Subcutaneous abdominal adipose tissue (tissue), 5 donors: ENCODE measurements at regions not wholly inside any gene's neighbourhood (a gene's known extent, or its start where the extent isn't known, plus 50 kb on each side); places are given as distances from the start of the nearest gene placed in this dataset.

Source experiments
- H3K27ac ChIP-seq: one replicate; pipeline ENCODE4 v1.7.0; 2013; ENCODE audit warnings: low read depth, mild to moderate bottlenecking, inconsistent platforms, low read length, moderate library complexity
- H3K27me3 ChIP-seq, 5 donors: one replicate each; pipeline ENCODE4 v1.7.0; 2013; ENCODE audit warnings: low read length in 5 of 5, inconsistent platforms in 1 of 5; ENCODE audit not compliant: control insufficient read depth in 5 of 5, insufficient read depth in 4 of 5
- H3K36me3 ChIP-seq, 5 donors: one replicate each; pipeline ENCODE4 v1.7.0; 2013; ENCODE audit warnings: low read length in 5 of 5; ENCODE audit not compliant: control insufficient read depth in 5 of 5, insufficient read depth in 5 of 5
- H3K4me1 ChIP-seq, 5 donors: one replicate each; pipeline ENCODE4 v1.7.0; 2013; ENCODE audit warnings: low read length in 5 of 5, mild to moderate bottlenecking in 3 of 5, moderate library complexity in 1 of 5; ENCODE audit not compliant: control insufficient read depth in 5 of 5, insufficient read depth in 5 of 5
- H3K4me3 ChIP-seq, 5 donors: one replicate each; pipeline ENCODE4 v1.7.0; 2013; ENCODE audit warnings: low read length in 5 of 5, low read depth in 1 of 5
- H3K9ac ChIP-seq, 5 donors: one replicate each; pipeline ENCODE4 v1.7.0; 2013; ENCODE audit warnings: low read length in 5 of 5, mild to moderate bottlenecking in 4 of 5, moderate library complexity in 3 of 5
- H3K9me3 ChIP-seq, 5 donors: one replicate each; pipeline ENCODE4 v1.7.0; 2013; ENCODE audit warnings: low read length in 5 of 5; ENCODE audit not compliant: control insufficient read depth in 5 of 5
- donor health status: healthy.
- donor health status: healthy.
- donor health status: healthy.
- donor health status: healthy.
- donor health status: healthy.

GRCh38 chr14:101072531-101072930 lies 169.0 kb upstream of the RTL1 start:
- Histone ChIP-seq H3K27ac (no peak overlapping the region), H3K4me3 (no peak overlapping the region), H3K27me3 (peaks cover 28 to 46% (median 35%) of the 10 kb centered on the region in 5 donors), H3K36me3 (no peaks in the 10 kb centered on the region), H3K4me1 (peaks cover 0 to 2% (median 1%) of the 10 kb centered on the region in 5 donors), H3K9ac (no peak overlapping the region), H3K9me3 (no peaks in the 10 kb centered on the region)

GRCh38 chr14:101072945-101073597 lies 169.5 kb upstream of the RTL1 start:
- Histone ChIP-seq H3K36me3 (no peaks in the 10 kb centered on the region), H3K27ac (no peak overlapping the region), H3K9ac (no peak overlapping the region), H3K4me3 (no peak overlapping the region), H3K27me3 (peaks cover 31 to 51% (median 39%) of the 10 kb centered on the region in 5 donors), H3K9me3 (no peaks in the 10 kb centered on the region), H3K4me1 (peaks cover 0 to 5% (median 4%) of the 10 kb centered on the region in 5 donors)

- Histone ChIP-seq H3K27ac (no peak overlapping the region), H3K9me3 (no peaks in the 10 kb centered on the region), H3K4me3 (no peak overlapping the region), H3K9ac (no peak overlapping the region), H3K27me3 (peaks cover 36 to 54% (median 44%) of the 10 kb centered on the region in 5 donors), H3K36me3 (no peaks in the 10 kb centered on the region), H3K4me1 (peaks cover 0 to 5% (median 4%) of the 10 kb centered on the region in 5 donors)
These were observed 170.1 kb upstream of the RTL1 start for GRCh38 chr14:101073598-101073965.

- peaks cover 0 to 5% (median 4%) of the 10 kb centered on the region in 5 donors for H3K4me1 ChIP-seq
- no peak overlapping the region for H3K4me3 ChIP-seq
- no peak overlapping the region for H3K27ac ChIP-seq
- no peaks in the 10 kb centered on the region for H3K9me3 ChIP-seq
- H3K9ac ChIP-seq: no peak overlapping the region
- peaks cover 37 to 56% (median 47%) of the 10 kb centered on the region in 5 donors for H3K27me3 ChIP-seq
- no peaks in the 10 kb centered on the region for H3K36me3 ChIP-seq
These were observed 170.9 kb upstream of the RTL1 start for GRCh38 chr14:101074196-101075024.

GRCh38 chr14:101075025-101075800 lies 171.7 kb upstream of the RTL1 start:
- Histone ChIP-seq H3K4me1 (peaks cover 0 to 5% (median 4%) of the 10 kb centered on the region in 5 donors), H3K4me3 (no peak overlapping the region), H3K36me3 (no peaks in the 10 kb centered on the region), H3K9me3 (no peaks in the 10 kb centered on the region), H3K27me3 (peaks cover 35 to 54% (median 46%) of the 10 kb centered on the region in 5 donors), H3K27ac (no peak overlapping the region), H3K9ac (no peak overlapping the region)

GRCh38 chr14:101075801-101076413 lies 172.4 kb upstream of the RTL1 start:
- Histone ChIP-seq H3K27me3 (peaks cover 35 to 51% (median 44%) of the 10 kb centered on the region in 5 donors), H3K27ac (no peak overlapping the region), H3K36me3 (no peaks in the 10 kb centered on the region), H3K4me1 (peaks cover 0 to 5% (median 4%) of the 10 kb centered on the region in 5 donors), H3K9ac (no peak overlapping the region), H3K9me3 (no peaks in the 10 kb centered on the region), H3K4me3 (no peak overlapping the region)

GRCh38 chr14:101076451-101077198 lies 173.1 kb upstream of the RTL1 start:
- no peaks in the 10 kb centered on the region for H3K9me3 ChIP-seq
- H3K36me3 ChIP-seq: no peaks in the 10 kb centered on the region
- H3K4me3 ChIP-seq: no peak overlapping the region
- H3K27me3 ChIP-seq: peaks cover 35 to 46% (median 41%) of the 10 kb centered on the region in 5 donors
- no peak overlapping the region for H3K27ac ChIP-seq
- peaks cover 0 to 5% (median 4%) of the 10 kb centered on the region in 5 donors for H3K4me1 ChIP-seq
- no peak overlapping the region for H3K9ac ChIP-seq

GRCh38 chr14:101077481-101078074 lies 174.1 kb upstream of the RTL1 start:
- Histone ChIP-seq H3K36me3 (no peaks in the 10 kb centered on the region), H3K9ac (no peak overlapping the region), H3K27me3 (peaks cover 35 to 49% (median 38%) of the 10 kb centered on the region in 5 donors), H3K9me3 (peaks cover 0 to 4% (median 0%) of the 10 kb centered on the region in 5 donors), H3K4me3 (no peak overlapping the region), H3K27ac (no peak overlapping the region), H3K4me1 (peaks cover 0 to 5% (median 4%) of the 10 kb centered on the region in 5 donors)
